A673 (cell line): ENCODE measurements at regions not wholly inside any gene's neighbourhood (a gene's known extent, or its start where the extent isn't known, plus 50 kb on each side); places are given as distances from the start of the nearest gene placed in this dataset.

Experiments
- CTCF ChIP-seq: fragments of 300-800, 200-600 bp; sonication (generic); conservative IDR thresholded peaks from 2 replicates; pipeline ENCODE4 v1.5.1; 2017; ENCODE audit warnings: low read depth, mild to moderate bottlenecking, antibody characterized with exemption, low read length, moderate library complexity, mixed read lengths
- EZH2 ChIP-seq: fragments of 200-600 bp; sonication (generic); IDR thresholded peaks from 2 replicates; pipeline ENCODE4 v1.6.1; 2017; ENCODE audit warnings: borderline replicate concordance, low read depth, mild to moderate bottlenecking, mixed read lengths, antibody characterized with exemption, low read length; ENCODE audit not compliant: poor library complexity, severe bottlenecking

GRCh38 chr2:88253997-88254396 lies 83.9 kb downstream of the THNSL2 start:
- TF ChIP-seq CTCF (no peak), EZH2 (no peak)
